ENCODE measurements at regions not wholly inside any gene's neighbourhood (a gene's known extent, or its start where the extent isn't known, plus 50 kb on each side); places are given as distances from the start of the nearest gene placed in this dataset.

DNA sequence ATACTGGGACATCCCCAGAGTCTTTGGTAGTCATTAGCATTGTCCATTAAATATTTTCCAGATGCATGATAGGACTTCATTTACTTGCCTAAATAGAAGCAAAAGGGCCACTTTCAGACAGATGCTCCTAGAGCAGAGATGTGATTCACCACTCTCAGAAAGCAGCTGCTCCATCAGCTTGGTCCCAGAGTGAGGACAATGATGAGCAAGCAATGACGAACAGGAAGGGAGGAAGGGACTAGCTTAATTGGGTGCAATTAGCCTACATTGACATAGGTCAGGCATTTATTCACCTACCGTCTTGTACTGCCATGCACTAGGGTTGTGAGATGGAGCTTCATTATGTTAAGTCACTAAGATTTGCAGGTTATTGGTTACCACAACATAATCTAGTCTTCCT, 85.1 kb upstream of the PLXNA2 start:
- Histone ChIP-seq H3K36me3 (ENCODE audit: control insufficient read depth, insufficient read depth, low read length) (no peaks in the 10 kb centered on the region), H3K4me3 (ENCODE audit: low read depth, low read length) (no peak overlapping the region), H3K27me3 (ENCODE audit: control insufficient read depth, insufficient read depth, low read length) (no peaks in the 10 kb centered on the region)
- TF ChIP-seq, protein P1, sequence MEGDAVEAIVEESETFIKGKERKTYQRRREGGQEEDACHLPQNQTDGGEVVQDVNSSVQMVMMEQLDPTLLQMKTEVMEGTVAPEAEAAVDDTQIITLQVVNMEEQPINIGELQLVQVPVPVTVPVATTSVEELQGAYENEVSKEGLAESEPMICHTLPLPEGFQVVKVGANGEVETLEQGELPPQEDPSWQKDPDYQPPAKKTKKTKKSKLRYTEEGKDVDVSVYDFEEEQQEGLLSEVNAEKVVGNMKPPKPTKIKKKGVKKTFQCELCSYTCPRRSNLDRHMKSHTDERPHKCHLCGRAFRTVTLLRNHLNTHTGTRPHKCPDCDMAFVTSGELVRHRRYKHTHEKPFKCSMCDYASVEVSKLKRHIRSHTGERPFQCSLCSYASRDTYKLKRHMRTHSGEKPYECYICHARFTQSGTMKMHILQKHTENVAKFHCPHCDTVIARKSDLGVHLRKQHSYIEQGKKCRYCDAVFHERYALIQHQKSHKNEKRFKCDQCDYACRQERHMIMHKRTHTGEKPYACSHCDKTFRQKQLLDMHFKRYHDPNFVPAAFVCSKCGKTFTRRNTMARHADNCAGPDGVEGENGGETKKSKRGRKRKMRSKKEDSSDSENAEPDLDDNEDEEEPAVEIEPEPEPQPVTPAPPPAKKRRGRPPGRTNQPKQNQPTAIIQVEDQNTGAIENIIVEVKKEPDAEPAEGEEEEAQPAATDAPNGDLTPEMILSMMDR (IDR thresholded peaks at IDR 0.05; ENCODE audit: insufficient read depth, low read length, poor library complexity, severe bottlenecking): no peak
- no peak for DNase-seq (ENCODE audit: low read depth)

DNA sequence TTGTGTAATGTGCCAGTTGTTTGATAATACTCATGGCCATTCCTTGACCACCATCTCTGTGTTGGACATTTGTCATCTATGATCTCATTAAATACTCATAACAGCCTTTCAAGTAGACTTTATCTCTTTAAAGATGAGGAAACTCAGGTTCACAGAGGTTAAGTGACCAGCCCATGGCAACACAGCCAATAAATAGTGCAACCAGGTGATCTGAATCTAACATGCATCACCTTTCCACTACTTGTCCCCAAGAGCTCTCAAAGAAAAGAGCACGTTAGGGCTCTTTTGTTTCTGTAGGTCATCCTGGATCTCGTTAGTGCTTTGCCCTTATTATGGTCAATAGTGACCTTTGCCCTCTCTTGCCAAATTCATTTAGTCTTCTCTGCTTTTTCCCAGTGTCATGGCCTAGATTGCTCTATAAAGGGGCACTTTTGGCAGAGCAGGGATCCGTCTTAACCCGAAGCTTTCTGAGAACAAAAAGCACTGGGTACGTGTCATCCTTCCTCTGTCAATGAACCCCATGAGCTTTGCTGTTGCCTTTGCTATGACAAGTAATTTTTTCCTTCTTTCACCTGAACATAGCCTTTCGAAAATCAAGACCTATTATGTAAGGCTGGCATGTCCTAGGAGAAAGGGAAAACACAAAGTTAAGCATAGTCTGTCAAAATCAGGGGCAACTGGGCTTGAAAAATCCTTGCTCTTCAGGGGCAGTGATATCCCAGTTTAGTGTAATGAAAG, 88.0 kb upstream of the PLXNA2 start:
- TF ChIP-seq, protein P1 (IDR thresholded peaks at IDR 0.05; ENCODE audit: insufficient read depth, low read length, poor library complexity, severe bottlenecking): no peak
- Histone ChIP-seq H3K4me3 (ENCODE audit: low read depth, low read length) (no peak overlapping the region), H3K27me3 (ENCODE audit: control insufficient read depth, insufficient read depth, low read length) (peaks cover 2% of the 10 kb centered on the region), H3K36me3 (ENCODE audit: control insufficient read depth, insufficient read depth, low read length) (no peaks in the 10 kb centered on the region)
- DNase-seq (ENCODE audit: low read depth): no peak

DNA sequence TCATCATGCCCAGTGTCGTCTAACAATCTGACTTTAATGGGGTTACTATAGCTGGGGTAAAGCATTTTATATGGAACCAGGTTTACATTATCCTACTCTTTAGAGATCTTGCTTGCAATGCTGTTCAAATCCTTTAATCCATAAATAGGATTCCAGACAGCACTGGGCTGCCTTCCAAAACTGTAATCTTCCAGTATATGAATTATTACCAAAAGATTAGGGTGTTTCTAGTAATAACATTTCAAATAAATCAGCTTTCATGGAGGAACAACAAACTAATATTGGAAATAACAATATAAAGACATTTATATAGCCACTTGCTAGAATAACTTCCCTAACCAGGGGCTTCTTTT, 88.6 kb upstream of the PLXNA2 start:
- no peak for DNase-seq (ENCODE audit: low read depth)
- TF ChIP-seq, protein P1 (IDR thresholded peaks at IDR 0.05; ENCODE audit: insufficient read depth, low read length, poor library complexity, severe bottlenecking): no peak
- H3K4me3 ChIP-seq (ENCODE audit: low read depth, low read length): no peak overlapping the region
- peaks cover 2% of the 10 kb centered on the region for H3K27me3 ChIP-seq (ENCODE audit: control insufficient read depth, insufficient read depth, low read length)
- H3K36me3 ChIP-seq (ENCODE audit: control insufficient read depth, insufficient read depth, low read length): no peaks in the 10 kb centered on the region

DNA sequence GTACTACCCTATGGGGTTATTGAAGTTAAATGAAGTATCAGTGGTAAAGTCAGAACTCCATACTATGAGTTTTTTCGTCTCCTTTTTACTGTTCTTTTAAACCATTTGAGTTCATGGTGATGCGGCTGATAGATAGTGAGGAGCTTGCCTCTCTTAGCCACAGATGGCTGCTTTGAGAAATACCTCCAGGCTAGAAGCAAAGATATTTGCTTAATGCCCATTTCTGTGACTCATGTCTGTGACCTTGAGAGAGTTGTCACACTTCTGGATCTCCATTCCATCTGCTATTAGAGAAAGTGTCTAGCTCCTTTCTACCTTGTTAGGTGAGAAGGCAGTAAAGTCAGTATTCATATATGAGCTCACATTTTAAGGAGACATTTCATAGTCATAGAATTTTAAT, 89.5 kb upstream of the PLXNA2 start:
- TF ChIP-seq, protein P1 (IDR thresholded peaks at IDR 0.05; ENCODE audit: insufficient read depth, low read length, poor library complexity, severe bottlenecking): no peak
- no peak overlapping the region for H3K4me3 ChIP-seq (ENCODE audit: low read depth, low read length)
- no peaks in the 10 kb centered on the region for H3K36me3 ChIP-seq (ENCODE audit: control insufficient read depth, insufficient read depth, low read length)
- no peak for DNase-seq (ENCODE audit: low read depth)
- peaks cover 2% of the 10 kb centered on the region for H3K27me3 ChIP-seq (ENCODE audit: control insufficient read depth, insufficient read depth, low read length)

DNA sequence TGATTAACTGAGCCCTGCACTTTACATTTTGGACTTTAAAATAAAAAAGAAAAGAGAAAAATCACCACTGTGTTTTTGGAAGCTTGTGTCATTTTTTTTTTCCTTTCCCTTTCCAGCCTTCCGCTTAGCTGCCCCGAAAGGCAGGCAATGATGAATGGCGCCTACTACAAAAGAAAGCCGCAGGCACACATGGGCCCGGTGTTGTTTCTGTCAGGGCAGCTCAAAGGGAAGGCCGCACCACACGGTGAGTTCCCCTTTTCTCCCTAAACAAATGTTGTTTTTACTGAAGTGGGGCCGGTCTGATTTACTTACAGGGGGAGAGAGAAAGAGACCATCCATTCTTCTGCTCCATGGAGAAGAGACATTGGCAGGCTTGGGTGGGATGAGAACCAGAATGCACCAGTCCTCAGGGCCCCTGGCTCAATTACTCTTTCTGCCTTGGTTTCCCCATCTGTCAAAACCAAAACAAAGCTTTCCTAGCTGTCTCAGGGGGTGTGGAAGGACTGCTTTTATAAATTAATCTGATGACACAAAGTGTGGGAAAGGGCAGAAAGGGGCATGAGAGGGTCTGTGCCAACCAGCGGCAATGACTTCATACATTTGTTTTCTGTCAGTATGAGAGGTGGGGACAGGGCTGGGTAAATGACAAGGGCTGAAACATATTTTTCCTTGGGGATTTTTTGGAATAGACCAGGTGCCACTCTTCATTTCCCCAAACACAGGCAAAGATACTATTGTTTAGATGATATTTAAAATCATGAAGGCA, 91.4 kb upstream of the PLXNA2 start:
- Histone ChIP-seq H3K36me3 (ENCODE audit: control insufficient read depth, insufficient read depth, low read length) (no peaks in the 10 kb centered on the region), H3K4me3 (ENCODE audit: low read depth, low read length) (no peak overlapping the region), H3K27me3 (ENCODE audit: control insufficient read depth, insufficient read depth, low read length) (peaks cover 2% of the 10 kb centered on the region)
- TF ChIP-seq, protein P1 (IDR thresholded peaks at IDR 0.05; ENCODE audit: insufficient read depth, low read length, poor library complexity, severe bottlenecking): no peak
- DNase-seq (ENCODE audit: low read depth): no peak
